ENCODE measurements at regions not wholly inside any gene's neighbourhood (a gene's known extent, or its start where the extent isn't known, plus 50 kb on each side); places are given as distances from the start of the nearest gene placed in this dataset.
"Not testable (repeated sequence)": the region's sequence is repeated elsewhere in the genome, so short reads cannot be mapped to it uniquely, and the experiment has no call there.

GRCh38 chr11:45409587-45409986, 123.4 kb upstream of the SYT13 start:
- BruUV-seq (replicated peaks): no TSS peak
- H3K27me3 Mint-ChIP-seq (ENCODE audit: unreplicated experiment): peaks cover 29% of the 10 kb centered on the region
- intact Hi-C loops (cut with micrococcal nuclease; ENCODE audit: unreplicated experiment): no loop called here
- H3K9me3 Mint-ChIP-seq (ENCODE audit: low read depth, unreplicated experiment): no peaks in the 10 kb centered on the region
- CTCF ChIA-PET: no interaction called here
- TF ChIP-seq, protein P1, sequence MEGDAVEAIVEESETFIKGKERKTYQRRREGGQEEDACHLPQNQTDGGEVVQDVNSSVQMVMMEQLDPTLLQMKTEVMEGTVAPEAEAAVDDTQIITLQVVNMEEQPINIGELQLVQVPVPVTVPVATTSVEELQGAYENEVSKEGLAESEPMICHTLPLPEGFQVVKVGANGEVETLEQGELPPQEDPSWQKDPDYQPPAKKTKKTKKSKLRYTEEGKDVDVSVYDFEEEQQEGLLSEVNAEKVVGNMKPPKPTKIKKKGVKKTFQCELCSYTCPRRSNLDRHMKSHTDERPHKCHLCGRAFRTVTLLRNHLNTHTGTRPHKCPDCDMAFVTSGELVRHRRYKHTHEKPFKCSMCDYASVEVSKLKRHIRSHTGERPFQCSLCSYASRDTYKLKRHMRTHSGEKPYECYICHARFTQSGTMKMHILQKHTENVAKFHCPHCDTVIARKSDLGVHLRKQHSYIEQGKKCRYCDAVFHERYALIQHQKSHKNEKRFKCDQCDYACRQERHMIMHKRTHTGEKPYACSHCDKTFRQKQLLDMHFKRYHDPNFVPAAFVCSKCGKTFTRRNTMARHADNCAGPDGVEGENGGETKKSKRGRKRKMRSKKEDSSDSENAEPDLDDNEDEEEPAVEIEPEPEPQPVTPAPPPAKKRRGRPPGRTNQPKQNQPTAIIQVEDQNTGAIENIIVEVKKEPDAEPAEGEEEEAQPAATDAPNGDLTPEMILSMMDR (IDR thresholded peaks at IDR 0.05; ENCODE audit: unreplicated experiment): no peak
- H3K4me3 Mint-ChIP-seq (ENCODE audit: low read depth, unreplicated experiment): no peak overlapping the region
- H3K27ac Mint-ChIP-seq (ENCODE audit: unreplicated experiment): no peak overlapping the region
- DNase-seq: no peak
- no peaks in the 10 kb centered on the region for H3K36me3 Mint-ChIP-seq (ENCODE audit: insufficient read depth, unreplicated experiment)
- H3K4me1 Mint-ChIP-seq (ENCODE audit: low read depth, unreplicated experiment): no peaks in the 10 kb centered on the region

DNA sequence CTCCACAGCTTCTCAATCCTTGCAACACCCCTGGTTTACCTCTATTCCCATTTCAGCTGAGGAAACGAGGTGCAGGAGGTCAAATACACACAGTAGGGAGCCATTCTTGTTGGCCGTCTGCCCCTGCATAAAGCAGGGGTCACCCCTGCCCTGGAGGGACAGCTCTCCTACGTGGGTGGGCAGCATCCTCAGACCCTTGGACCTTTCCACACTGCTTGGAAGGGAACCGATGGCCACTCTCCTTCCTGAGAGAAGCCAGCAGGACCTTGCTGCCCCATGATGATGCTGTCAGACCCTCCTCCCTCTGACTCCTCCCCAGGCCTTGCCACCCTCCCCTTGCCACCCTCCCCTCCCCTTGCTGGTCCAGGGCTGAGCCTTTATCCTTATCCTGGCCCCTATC, 121.1 kb upstream of the SYT13 start:
- Mint-ChIP-seq H3K27me3 (ENCODE audit: unreplicated experiment) (peaks cover 41% of the 10 kb centered on the region), H3K4me1 (ENCODE audit: low read depth, unreplicated experiment) (no peaks in the 10 kb centered on the region), H3K27ac (ENCODE audit: unreplicated experiment) (no peak overlapping the region), H3K9me3 (ENCODE audit: low read depth, unreplicated experiment) (no peaks in the 10 kb centered on the region), H3K4me3 (ENCODE audit: low read depth, unreplicated experiment) (no peak overlapping the region), H3K36me3 (ENCODE audit: insufficient read depth, unreplicated experiment) (no peaks in the 10 kb centered on the region)
- DNase-seq: no peak
- intact Hi-C loops (cut with micrococcal nuclease; ENCODE audit: unreplicated experiment): no loop called here
- no TSS peak for BruUV-seq (replicated peaks)
- TF ChIP-seq, protein P1 (IDR thresholded peaks at IDR 0.05; ENCODE audit: unreplicated experiment): no peak
- CTCF ChIA-PET: interaction anchor here (0.6 kb wide), 1 partner anchor 68 kb away, joined by 4 read pairs; no protein-coding TSS in a partner anchor

DNA sequence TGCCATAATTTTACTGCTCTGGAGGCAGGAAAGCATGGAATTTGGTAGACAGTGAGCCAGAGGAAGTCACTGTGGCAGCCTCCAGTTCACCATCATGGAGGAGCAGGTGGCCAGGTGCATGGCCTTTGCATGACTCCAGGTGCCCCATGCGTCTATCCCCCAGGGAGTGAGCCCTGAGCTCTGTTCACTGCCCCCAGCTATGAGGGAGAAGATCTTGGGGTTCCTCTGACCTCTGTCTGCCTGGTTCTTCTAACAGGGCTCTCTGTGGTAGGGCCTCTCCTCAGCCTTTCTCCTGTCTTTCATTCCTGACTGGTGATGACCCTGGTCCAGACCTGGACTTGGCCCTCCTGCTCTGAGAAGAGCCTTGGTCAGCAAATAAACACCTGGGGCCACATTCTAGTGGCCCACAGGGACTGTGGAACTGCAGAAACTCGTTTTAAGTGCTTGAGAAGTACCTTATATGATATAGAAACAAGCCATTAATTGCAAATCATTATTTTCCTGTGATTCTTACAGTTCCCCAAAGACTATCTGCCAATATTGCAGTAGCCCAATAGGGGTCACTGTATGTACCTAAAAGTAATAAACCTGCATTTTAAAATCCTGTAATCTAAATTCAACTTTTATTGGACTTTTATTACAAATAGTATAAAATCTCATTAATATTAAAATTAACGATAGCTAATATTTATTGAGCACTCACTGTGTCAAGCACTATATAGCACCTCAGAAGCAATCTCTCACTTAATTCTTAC, 120.0 kb upstream of the SYT13 start:
- Mint-ChIP-seq H3K27me3 (ENCODE audit: unreplicated experiment) (peaks cover 45% of the 10 kb centered on the region), H3K27ac (ENCODE audit: unreplicated experiment) (no peak overlapping the region)

DNA sequence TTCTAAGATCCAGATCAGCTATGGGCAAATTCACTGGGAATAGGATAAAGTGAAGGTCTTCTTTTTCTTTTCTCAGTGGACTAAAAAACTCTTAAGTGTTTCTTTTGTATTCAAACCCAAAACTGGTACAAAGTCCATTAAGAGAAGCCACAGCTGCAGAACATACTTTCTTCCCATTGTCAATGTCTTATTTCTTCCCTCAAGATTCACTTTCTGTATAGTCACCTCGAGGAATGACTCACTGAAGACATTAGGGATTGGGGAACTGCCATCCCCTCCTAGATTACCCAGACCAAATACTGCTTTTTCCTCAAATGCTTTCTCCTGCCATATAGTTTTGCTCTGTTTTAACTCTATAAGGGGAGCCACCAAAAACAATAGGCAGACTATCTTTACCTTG, 117.4 kb upstream of the SYT13 start:
- H3K36me3 Mint-ChIP-seq (ENCODE audit: insufficient read depth, unreplicated experiment); H3K27ac Mint-ChIP-seq (ENCODE audit: unreplicated experiment); intact Hi-C loops (cut with micrococcal nuclease; ENCODE audit: unreplicated experiment); H3K9me3 Mint-ChIP-seq (ENCODE audit: low read depth, unreplicated experiment); BruUV-seq (replicated peaks); H3K4me1 Mint-ChIP-seq (ENCODE audit: low read depth, unreplicated experiment); CTCF ChIA-PET; DNase-seq; H3K4me3 Mint-ChIP-seq (ENCODE audit: low read depth, unreplicated experiment): not testable (repeated sequence)
- peaks cover 69% of the 10 kb centered on the region for H3K27me3 Mint-ChIP-seq (ENCODE audit: unreplicated experiment)

More for the DNA sequence above, 120.0 kb upstream of the SYT13 start:
- intact Hi-C loops (cut with micrococcal nuclease; ENCODE audit: unreplicated experiment): no loop called here
- no peak for DNase-seq
- TF ChIP-seq, protein P1 (IDR thresholded peaks at IDR 0.05; ENCODE audit: unreplicated experiment): peak; percentile 15
- Mint-ChIP-seq H3K9me3 (ENCODE audit: low read depth, unreplicated experiment) (no peaks in the 10 kb centered on the region), H3K4me3 (ENCODE audit: low read depth, unreplicated experiment) (no peak overlapping the region), H3K36me3 (ENCODE audit: insufficient read depth, unreplicated experiment) (no peaks in the 10 kb centered on the region), H3K4me1 (ENCODE audit: low read depth, unreplicated experiment) (no peaks in the 10 kb centered on the region)
- CTCF ChIA-PET: no interaction called here
- BruUV-seq (replicated peaks): no TSS peak

GRCh38 chr11:45402049-45402630, 116.0 kb upstream of the SYT13 start:
- CTCF ChIA-PET: interaction anchor here (0.6 kb wide), 1 partner anchor 1053 kb away, joined by 3 read pairs; no protein-coding TSS in a partner anchor
- H3K4me3 Mint-ChIP-seq (ENCODE audit: low read depth, unreplicated experiment): no peak overlapping the region
- no peaks in the 10 kb centered on the region for H3K36me3 Mint-ChIP-seq (ENCODE audit: insufficient read depth, unreplicated experiment)
- intact Hi-C loops (cut with micrococcal nuclease; ENCODE audit: unreplicated experiment): no loop called here
- no TSS peak for BruUV-seq (replicated peaks)
- no peak overlapping the region for H3K27ac Mint-ChIP-seq (ENCODE audit: unreplicated experiment)
- no peaks in the 10 kb centered on the region for H3K9me3 Mint-ChIP-seq (ENCODE audit: low read depth, unreplicated experiment)
- H3K4me1 Mint-ChIP-seq (ENCODE audit: low read depth, unreplicated experiment): no peaks in the 10 kb centered on the region
- TF ChIP-seq, protein P1 (IDR thresholded peaks at IDR 0.05; ENCODE audit: unreplicated experiment): no peak
- no peak for DNase-seq
- H3K27me3 Mint-ChIP-seq (ENCODE audit: unreplicated experiment): peaks cover 66% of the 10 kb centered on the region

Data from Calu3 (cell line).